NCI-H1105 treated with DMSO at 0.1 percent for 48 hours (cell line): ENCODE measurements at regions not wholly inside any gene's neighbourhood (a gene's known extent, or its start where the extent isn't known, plus 50 kb on each side); places are given as distances from the start of the nearest gene placed in this dataset.
"Not testable (repeated sequence)": the region's sequence is repeated elsewhere in the genome, so short reads cannot be mapped to it uniquely, and the experiment has no call there.

Experiments
- DNase-seq: peaks from one replicate; lab custom pipeline; 2025; lab: John Stamatoyannopoulos, UW

DNA sequence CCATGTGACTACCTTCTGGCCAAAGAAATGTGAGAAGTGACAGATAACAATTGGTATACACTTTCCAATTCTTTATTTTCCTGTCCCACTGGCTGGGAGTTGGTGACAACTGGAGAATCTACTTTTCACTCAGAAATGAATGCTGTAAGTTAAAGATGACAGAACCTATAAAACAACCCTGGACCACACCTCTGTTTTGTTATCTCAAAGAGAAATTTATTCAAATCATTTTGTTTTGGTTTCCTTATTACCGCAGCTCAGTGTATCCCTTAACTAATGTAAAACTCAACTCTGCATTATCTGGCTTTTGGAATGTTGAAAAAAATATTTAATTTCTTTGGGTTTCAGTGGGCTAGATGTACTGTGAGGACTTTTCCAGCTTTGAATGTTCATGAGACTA is 469.8 kb downstream of the PCDH7 start:
- DNase-seq = no peak

DNA sequence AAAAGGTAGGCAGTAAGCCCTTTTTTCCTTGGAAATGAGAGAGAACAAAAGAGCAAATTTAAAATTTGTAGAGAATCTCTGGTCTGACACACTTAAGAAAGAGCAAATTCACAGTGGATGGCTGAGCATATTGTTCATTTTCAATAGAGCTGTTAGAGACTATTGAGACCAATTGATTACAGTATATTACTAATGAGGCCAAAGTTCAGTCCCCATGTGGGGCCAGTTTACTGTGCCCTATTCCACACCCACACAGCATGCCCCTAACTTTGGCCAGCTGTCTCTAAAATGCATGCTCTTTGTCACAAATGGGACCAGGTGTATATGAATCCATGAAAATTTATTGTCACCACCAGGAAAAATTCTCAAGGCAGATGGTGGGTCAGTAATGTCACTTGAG is 470.5 kb downstream of the PCDH7 start:
- no peak for DNase-seq

DNA sequence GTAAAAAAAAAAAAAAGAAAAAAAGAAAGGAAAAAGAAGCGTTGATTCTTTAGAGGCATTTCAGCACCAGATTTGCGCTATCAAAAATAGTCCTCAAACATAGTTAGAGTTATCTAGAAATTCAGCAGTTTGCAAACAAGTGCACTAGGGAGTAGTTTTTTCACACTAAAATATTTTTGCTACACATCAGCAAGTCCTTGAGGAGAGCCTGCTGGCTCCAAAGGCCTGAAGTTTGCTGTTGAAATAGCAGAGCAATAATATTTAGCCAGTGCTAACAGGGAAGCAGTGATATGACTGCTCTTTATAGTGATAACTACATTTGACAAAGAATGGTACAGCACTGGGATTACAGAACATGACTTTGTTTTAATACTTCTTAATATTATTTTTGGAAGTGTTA is 472.2 kb downstream of the PCDH7 start:
- no peak for DNase-seq

DNA sequence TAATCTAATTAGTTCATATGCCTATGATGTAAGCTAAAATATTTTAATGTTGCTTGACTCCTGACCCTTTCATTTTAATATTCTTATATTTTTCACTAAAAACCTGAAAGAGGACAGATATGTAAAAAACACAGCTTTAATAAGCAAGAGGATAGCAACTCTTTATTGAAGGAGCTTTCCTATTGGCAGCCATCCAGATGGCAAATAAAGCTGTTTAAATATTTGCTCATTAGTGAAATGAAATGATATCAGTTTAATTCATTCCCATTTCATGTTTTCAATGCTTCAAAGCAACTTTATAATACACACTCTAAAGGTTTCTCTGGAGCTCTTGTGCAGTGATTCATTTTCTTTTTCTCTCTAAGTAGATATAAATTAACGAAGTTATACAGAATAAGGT is 473.4 kb downstream of the PCDH7 start:
- DNase-seq = peak; percentile 80

- DNase-seq = peak; percentile 78
Observed at GRCh38 chr4:31194823-31195222, 474.7 kb downstream of the PCDH7 start.

DNA sequence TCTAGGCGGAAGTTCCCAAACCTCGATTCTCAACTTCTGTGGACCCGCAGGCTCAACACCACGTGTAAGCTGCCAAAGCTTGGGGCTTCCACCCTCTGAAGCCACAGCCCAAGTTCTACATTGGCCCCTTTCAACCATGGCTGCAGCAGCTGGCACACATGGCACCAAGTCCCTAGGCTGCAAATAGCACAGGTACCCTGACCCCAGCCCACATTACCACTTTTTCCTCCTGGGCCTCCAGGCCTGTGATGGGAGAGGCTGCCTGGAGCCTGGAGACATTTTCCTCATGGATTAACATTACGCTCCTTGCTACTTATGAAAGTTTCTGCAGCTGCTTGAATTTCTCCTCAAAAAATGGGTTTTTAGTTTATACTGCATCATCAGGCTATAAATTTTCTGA is 479.5 kb downstream of the PCDH7 start:
- no peak for DNase-seq

DNA sequence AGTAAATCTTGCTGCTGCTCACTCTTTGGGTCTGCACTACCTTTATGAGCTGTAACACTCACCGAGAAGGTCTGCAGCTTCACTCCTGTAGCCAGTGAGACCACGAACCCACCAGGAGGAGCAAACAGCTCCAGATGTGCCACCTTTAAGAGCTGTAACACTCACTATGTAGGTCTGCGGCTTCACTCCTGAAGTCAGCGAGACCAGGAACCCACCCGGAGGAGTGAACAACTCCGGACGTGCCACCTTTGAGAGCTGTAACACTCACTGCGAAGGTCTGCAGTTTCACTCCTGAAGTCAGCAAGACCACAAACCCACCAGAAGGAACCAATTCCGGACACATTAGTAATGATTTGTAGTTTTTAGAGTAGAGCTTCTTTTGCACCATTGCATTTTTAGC is 481.9 kb downstream of the PCDH7 start:
- DNase-seq = not testable (repeated sequence)

DNA sequence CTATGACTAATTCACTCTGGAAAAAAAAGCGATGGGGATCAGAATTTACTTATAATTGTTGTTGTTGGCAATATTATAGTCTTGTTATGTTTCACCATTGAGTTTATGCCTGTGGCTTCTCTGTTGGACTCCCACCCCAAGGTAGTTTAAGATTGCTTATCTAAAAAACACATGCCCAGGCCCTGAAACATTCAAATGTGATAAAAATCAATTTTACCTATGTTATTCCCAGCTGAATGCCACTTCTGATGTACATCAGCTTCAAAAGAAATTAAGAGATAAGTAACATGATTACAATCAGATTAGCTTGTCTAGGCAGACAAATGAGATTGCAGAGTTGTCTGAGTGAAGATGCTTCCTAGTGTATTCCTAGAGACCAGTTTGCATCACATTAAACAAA is 484.7 kb downstream of the PCDH7 start:
- no peak for DNase-seq

GRCh38 chr4:31220921-31221320 is 500.8 kb downstream of the PCDH7 start:
- DNase-seq = no peak

DNA sequence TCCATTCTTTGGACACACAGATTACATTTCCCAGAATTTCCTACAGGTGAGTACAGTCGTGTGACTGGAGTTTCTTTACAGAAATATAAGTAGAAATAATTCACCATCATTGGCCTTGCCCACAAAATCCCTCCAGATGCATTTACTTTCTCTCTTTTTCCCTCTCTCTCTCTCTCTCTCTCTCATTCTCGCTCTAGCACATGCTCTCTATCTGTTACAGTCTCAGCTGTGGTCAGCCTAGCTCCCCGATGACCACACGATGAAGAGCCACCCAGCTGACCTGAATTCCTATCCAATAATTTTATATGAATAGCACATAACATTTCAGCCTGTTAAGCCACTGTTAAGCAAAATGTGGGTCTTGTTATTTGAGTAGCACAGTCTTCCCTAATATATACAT is 507.9 kb downstream of the PCDH7 start:
- no peak for DNase-seq

DNA sequence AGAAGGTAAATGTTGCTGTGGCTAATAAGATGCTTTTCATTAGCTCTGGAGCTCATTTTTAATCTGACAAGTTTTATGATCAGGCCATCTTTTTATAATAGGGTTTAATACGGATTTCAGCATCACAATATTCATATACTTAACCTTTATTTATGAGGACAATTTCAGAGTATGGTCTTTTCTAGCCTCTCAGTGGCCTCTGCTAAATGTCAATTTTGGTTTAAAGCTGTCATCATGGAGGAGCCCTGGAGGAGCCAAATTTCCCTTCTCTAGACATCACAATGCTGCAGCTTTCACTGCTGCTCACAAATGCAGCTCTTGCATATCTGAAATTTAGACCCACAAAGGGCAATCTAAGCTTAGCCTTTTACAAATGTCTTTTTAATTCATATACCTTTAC is 510.4 kb downstream of the PCDH7 start:
- DNase-seq = no peak

- DNase-seq = peak; percentile 1
Observed at GRCh38 chr4:31234494-31234893, 514.3 kb downstream of the PCDH7 start.

DNA sequence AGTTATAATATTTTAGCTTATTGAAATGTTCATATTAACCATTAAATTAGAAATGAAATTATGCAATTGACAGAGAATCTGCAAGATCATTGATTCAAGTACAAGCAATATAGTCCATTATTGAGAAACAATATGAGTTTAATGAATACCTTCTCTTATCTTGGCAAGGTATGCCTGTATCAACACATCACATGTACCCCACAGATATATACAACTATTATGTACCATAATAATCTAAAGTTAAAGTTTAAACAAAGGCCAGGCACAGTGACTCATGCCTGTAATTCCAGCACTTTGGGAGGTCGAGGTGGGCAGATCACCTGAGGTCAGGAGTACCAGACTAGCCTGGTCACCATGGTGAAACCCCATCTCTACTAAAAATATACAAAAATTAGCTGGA is 514.7 kb downstream of the PCDH7 start:
- no peak for DNase-seq

DNA sequence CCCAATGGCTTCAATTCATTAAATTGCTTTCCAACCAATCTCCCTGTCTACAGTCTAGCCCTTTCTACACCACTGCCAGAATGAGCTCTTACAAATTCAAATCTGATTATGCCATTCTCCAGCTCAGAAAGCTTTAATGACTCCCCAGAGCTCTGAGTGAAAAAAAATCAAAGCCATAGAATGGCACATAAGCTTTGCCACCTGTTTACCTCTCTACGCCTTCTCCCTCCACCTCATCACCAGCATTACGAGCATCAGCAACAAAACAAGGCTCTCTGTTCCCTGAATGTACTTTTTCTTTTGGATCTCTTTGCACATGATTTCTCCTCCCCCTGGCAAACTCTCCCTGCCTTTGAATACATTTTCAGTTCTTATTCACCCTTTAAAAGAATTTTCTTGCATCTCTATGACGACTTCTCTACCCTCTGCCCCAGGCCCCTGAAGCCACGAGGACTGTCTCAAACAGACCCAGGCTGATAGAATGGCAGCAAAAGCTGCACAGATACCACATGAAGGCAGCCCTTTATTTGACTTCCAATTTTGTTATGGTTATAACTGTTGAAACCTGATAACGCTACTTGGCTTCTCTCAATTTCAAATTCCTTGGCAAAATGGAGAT is 516.0 kb downstream of the PCDH7 start:
- DNase-seq = no peak

DNA sequence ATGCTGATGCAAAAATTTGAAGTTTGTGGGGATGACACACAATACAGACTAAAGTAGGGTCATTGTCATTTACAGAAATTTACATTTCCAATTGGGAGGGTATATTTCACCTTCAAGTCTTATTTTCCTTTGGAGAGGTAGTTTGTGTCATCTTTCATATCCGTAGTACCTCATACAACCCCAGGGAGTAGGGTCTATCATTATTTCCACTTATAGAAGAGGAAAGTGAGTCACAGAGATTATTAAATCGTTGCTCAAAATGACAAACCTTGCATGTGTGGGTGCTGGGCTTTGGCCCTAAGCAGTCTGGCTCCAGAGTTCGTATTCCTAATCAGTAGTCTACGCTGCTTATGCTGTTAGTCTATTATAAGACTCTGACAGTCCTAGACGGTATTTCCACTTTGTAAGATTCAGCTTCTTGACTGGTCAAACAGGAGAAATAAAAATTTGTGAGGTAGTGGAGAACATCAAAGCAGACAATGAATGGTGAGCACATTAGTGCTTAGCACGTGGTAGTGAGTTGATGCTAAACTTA is 516.5 kb downstream of the PCDH7 start:
- DNase-seq = no peak

DNA sequence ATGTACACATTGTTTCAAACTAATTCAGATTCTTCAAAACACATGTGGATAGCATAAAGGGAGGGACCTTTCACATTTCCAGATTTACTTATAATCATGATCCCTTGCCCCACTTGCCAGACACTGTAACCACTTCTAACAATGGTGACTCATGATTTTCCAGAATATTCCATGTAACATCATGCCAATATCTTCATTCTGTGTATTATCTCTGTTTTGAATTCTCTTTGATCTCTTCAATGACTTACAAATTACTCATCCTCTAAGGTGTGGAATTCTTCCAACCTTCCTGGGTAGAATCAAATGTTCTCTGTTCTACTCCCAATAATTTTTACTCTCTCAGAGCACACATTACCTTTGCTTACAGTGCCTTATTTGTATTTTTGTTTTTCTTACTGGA is 517.1 kb downstream of the PCDH7 start:
- no peak for DNase-seq

DNA sequence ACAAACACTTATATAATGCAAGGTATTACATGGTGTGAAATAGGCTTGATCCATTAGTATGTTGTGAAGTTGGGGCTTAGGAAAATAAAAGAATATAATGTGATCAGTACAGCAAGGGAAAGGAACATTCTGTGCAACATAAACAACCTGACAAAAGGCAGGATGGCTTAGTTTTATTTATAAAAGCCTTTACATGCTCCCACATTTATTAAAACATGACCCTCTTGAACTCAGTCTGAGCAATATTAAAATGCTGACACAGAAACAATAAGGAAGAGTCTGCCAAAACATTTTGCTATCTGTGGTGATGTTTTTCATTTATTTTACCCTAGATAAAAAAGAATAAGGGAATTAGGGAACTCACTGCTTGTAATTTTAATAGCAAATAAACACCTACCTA is 519.7 kb downstream of the PCDH7 start:
- no peak for DNase-seq

DNA sequence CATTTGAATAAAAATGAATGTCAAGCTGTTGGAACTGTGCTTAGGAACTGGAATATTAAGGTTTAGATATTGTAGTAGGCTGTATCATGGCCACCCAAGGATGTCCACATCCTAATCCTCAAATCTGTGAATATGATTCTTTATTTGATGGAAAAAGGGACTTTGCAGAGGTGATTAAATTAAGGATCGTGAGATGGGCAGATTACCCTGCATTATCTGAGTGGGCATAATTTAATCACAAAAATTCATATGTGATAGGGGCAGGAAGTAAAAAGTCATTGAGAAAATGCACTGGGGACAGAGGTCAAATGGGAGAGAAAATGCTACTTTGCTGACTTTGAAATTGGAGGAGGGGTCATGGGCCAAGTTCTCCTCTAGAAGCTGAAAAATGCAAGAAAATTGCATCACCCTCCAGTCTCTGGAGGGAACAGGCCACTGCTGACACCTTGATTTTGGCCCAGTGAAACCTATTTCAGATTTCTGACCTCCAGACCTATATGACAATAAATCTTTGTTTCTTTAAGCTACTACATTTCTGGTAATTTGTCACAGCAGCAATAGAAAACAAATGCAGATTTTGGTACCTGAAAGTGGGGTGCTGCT is 521.4 kb downstream of the PCDH7 start:
- DNase-seq = no peak

- DNase-seq = no peak
Observed at GRCh38 chr4:31246856-31247255, 526.7 kb downstream of the PCDH7 start.

DNA sequence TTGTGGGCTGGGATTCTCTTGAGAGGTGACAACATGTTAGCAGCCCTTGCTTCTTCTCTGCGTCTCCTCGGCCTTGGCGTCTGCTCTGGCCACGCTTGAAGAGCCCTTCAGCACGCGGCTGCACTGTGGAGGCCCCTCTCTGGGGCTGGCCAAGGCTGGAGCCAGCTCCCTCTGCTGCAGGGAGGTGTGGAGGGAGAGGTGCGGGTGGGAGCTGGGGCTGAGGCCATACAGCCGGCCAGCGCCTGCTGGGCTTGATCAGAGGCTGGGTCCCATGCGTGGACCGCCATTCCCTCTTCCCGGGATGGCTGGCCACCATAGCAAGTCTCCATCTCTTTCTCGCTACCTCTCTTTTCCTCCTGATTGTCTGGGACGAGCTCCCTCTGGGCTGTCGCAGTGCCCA is 539.0 kb downstream of the PCDH7 start:
- DNase-seq = no peak

- DNase-seq = no peak
Observed at GRCh38 chr4:31261632-31262031, 541.5 kb downstream of the PCDH7 start.

DNA sequence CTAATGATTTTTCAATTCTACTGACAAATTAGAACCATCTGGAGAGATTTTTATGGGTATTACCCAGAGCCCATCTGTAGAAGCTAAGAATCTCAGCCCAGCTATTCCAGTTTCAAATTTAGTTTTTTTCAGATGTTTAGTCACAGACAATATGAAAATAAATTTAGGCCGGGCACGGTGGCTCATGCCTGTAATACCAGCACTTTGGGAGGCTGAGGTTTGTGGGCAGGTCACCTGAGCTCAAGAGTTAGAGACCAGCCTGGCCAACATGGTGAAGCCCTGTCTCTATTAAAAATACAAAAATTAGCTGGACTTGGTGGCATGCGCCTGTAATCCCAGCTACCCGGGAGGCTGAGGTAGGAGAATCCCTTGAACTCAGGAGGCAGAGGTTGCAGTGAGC is 545.9 kb downstream of the PCDH7 start:
- DNase-seq = not testable (repeated sequence)

- no peak for DNase-seq
Observed at GRCh38 chr4:31272331-31273061, 552.3 kb downstream of the PCDH7 start.
